ENCODE measurements at regions not wholly inside any gene's neighbourhood (a gene's known extent, or its start where the extent isn't known, plus 50 kb on each side); places are given as distances from the start of the nearest gene placed in this dataset.

DNA sequence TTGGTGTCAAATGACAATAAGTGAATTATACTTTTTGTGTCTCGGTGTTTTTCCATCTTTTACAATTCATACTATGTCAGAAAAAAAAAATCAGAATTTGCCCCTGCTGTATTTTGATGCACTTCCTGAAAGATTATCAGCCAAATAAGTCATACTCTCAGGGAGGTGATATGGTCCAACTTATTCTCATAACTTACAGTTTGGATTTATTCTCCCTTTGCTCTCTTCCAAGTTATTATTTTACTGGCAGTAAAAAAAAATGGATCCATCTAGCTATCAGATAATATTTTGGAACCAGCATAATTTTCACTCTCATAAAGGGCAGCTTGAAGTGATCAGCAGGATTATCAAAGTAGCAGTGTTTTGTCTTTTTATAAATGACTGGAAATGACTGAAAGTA lies 337.1 kb downstream of the BMPER start:
- WGBS = 49% methylated on average over 1 of the region's 1 CpG

DNA sequence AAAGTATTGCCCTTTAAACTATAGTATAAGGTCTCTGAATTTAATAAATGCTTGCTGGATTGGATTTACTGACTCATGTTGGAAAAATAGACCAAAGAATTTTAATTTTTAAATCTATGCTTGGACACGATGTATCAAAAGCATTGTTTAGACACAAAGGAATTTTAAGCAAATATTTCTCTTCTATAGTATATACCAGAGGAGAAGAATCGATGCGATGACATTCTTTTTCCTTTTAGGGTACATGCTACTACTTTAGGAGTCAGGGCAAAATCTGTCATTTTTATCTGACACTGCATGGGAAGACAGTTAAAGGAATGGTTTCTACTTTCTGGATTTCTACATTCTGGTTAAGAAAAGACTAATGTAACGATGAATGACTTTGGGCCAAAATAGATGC lies 339.9 kb downstream of the BMPER start:
- 93% methylated on average over 4 of the region's 4 CpGs for WGBS
- Histone ChIP-seq H3K4me3 (no peak overlapping the region), H3K9me3 (no peaks in the 10 kb centered on the region), H3K27me3 (replicated peaks; ENCODE audit: insufficient read depth) (no peaks in the 10 kb centered on the region), H3K4me1 (replicated peaks) (no peaks in the 10 kb centered on the region), H3K27ac (no peak overlapping the region), H3K36me3 (no peaks in the 10 kb centered on the region)
- intact Hi-C loops (cut with DNase I) = no loop called here
- TF ChIP-seq, protein P1, sequence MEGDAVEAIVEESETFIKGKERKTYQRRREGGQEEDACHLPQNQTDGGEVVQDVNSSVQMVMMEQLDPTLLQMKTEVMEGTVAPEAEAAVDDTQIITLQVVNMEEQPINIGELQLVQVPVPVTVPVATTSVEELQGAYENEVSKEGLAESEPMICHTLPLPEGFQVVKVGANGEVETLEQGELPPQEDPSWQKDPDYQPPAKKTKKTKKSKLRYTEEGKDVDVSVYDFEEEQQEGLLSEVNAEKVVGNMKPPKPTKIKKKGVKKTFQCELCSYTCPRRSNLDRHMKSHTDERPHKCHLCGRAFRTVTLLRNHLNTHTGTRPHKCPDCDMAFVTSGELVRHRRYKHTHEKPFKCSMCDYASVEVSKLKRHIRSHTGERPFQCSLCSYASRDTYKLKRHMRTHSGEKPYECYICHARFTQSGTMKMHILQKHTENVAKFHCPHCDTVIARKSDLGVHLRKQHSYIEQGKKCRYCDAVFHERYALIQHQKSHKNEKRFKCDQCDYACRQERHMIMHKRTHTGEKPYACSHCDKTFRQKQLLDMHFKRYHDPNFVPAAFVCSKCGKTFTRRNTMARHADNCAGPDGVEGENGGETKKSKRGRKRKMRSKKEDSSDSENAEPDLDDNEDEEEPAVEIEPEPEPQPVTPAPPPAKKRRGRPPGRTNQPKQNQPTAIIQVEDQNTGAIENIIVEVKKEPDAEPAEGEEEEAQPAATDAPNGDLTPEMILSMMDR (IDR thresholded peaks at IDR 0.05) = no peak
- TF ChIP-seq POLR2AphosphoS5 (IDR thresholded peaks at IDR 0.05) (no peak), POLR2A (IDR thresholded peaks at IDR 0.05) (no peak)
- no peak for DNase-seq (ENCODE audit: low spot score)

More for the DNA sequence above, 337.1 kb downstream of the BMPER start:
- Histone ChIP-seq H3K27ac (no peak overlapping the region), H3K36me3 (no peaks in the 10 kb centered on the region), H3K4me3 (no peak overlapping the region), H3K9me3 (no peaks in the 10 kb centered on the region), H3K27me3 (replicated peaks; ENCODE audit: insufficient read depth) (no peaks in the 10 kb centered on the region), H3K4me1 (replicated peaks) (no peaks in the 10 kb centered on the region)
- intact Hi-C loops (cut with DNase I) = no loop called here
- DNase-seq (ENCODE audit: low spot score) = no peak
- TF ChIP-seq POLR2A (IDR thresholded peaks at IDR 0.05) = no peak
- TF ChIP-seq POLR2AphosphoS5 (IDR thresholded peaks at IDR 0.05) = no peak
- TF ChIP-seq, protein P1 (IDR thresholded peaks at IDR 0.05) = no peak

DNA sequence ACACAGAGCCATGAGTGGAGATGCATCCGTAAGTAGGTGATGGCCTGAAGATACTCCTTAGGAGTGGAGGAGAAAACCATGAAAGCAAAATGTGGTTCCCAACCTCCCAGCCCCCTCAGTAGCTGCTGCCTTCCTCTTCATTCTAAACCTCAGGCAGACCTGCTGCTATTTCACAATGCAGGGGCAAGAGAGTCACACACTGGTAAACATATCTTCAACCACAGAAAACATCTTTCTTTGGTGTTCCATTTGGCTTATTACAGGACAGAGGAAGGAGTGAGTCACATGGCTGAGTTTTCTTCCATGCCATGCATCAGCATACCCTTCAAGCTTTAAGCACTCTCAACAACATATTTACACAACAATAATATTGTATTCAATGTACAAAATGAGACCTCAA lies 342.1 kb downstream of the BMPER start:
- Histone ChIP-seq H3K27me3 (replicated peaks; ENCODE audit: insufficient read depth) (no peaks in the 10 kb centered on the region), H3K27ac (no peak overlapping the region), H3K9me3 (no peaks in the 10 kb centered on the region), H3K4me1 (replicated peaks) (no peaks in the 10 kb centered on the region), H3K36me3 (no peaks in the 10 kb centered on the region), H3K4me3 (no peak overlapping the region)
- WGBS = 100% methylated on average over 1 of the region's 1 CpG
- no peak for DNase-seq (ENCODE audit: low spot score)
- intact Hi-C loops (cut with DNase I) = no loop called here
- TF ChIP-seq, protein P1 (IDR thresholded peaks at IDR 0.05) = no peak
- TF ChIP-seq POLR2A (IDR thresholded peaks at IDR 0.05) (no peak), POLR2AphosphoS5 (IDR thresholded peaks at IDR 0.05) (no peak)

DNA sequence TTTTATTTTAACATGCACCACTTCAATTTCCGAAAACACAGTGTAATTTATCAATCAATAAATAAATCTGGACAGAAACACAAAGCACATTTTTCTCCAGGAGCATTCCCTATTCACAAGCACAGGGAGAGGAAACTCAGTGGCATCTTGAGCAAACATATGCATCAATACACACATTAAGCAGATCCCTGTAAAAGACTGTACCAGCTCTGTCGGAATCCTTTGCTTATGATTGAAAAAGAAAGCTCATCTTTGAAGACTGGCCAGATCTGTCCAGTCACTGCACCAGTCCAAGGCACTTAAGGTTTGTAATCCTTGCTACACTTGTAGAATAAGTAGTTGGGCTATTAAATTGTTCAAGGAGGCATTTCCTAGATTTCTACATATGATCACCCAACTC lies 343.9 kb downstream of the BMPER start:
- H3K36me3 ChIP-seq = no peaks in the 10 kb centered on the region
- H3K27me3 ChIP-seq (replicated peaks; ENCODE audit: insufficient read depth) = no peaks in the 10 kb centered on the region
- no peak overlapping the region for H3K27ac ChIP-seq
- no peak for TF ChIP-seq POLR2AphosphoS5 (IDR thresholded peaks at IDR 0.05)
- TF ChIP-seq, protein P1 (IDR thresholded peaks at IDR 0.05) = no peak
- no peak for TF ChIP-seq POLR2A (IDR thresholded peaks at IDR 0.05)
- H3K4me3 ChIP-seq = no peak overlapping the region
- H3K9me3 ChIP-seq = no peaks in the 10 kb centered on the region
- DNase-seq (ENCODE audit: low spot score) = no peak
- intact Hi-C loops (cut with DNase I) = no loop called here
- WGBS = 31% methylated on average over 2 of the region's 2 CpGs
- no peaks in the 10 kb centered on the region for H3K4me1 ChIP-seq (replicated peaks)

DNA sequence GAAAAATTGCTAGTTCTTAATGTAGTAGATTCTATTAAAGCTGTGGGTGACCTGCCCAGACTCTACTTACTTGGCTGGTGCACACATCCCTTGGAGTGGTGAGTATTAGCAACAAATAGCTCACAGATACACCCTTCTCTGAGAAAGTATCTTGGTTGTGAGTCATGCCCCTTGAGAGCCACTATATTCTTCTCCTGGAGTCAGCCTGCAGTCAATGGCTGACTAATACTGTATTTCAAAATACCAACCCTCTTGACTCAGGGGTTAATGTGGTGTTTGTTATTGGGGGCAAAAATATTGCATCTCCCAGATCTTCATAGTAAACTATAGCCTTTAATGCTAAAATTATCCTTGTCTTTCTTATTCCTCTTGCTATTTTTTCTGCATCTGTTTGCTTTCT lies 354.9 kb downstream of the BMPER start:
- no peak overlapping the region for H3K4me3 ChIP-seq
- TF ChIP-seq POLR2A (IDR thresholded peaks at IDR 0.05) (no peak), POLR2AphosphoS5 (IDR thresholded peaks at IDR 0.05) (no peak)
- TF ChIP-seq, protein P1 (IDR thresholded peaks at IDR 0.05) = no peak
- intact Hi-C loops (cut with DNase I) = no loop called here
- no peaks in the 10 kb centered on the region for H3K4me1 ChIP-seq (replicated peaks)
- H3K27me3 ChIP-seq (replicated peaks; ENCODE audit: insufficient read depth) = no peaks in the 10 kb centered on the region
- no peaks in the 10 kb centered on the region for H3K36me3 ChIP-seq
- no peak overlapping the region for H3K27ac ChIP-seq
- H3K9me3 ChIP-seq = no peaks in the 10 kb centered on the region
- no peak for DNase-seq (ENCODE audit: low spot score)

Measured in prostate gland (tissue), 2 donors.